ENCODE measurements at regions not wholly inside any gene's neighbourhood (a gene's known extent, or its start where the extent isn't known, plus 50 kb on each side); places are given as distances from the start of the nearest gene placed in this dataset.

DNA sequence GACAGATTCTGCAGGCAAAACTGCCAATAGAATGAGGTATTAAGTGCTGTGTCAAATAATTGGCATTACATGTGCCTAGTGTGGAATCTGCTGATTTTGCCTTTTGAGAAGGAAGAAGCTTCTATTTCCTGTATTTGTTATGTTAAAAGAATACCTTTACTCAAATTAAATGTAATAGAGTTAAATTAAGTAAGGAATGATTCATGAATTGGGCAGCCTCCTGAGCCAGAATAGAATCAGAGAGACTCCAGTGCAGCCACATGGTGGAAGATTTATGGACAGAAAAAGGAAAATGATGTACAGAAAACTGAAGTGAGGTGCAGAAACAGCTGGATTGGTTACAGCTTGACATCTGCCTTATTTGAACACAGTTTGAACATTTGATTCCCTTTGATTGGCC lies 464.4 kb upstream of the SEMA6A start:
- CTCF ChIA-PET = no interaction called here
- no peak overlapping the region for H2AFZ ChIP-seq (ENCODE audit: low read depth, low read length)
- no peaks in the 10 kb centered on the region for H4K20me1 ChIP-seq (replicated peaks; ENCODE audit: control insufficient read depth, extremely low read depth, insufficient read depth, low read length)
- H3K9me3 ChIP-seq (replicated peaks; ENCODE audit: control insufficient read depth, insufficient read depth, low read length) = no peaks in the 10 kb centered on the region
- intact Hi-C loops (cut with micrococcal nuclease) (no loop called here), dilution Hi-C loops (cut with MboI; ENCODE audit: extremely low pct_ligation_motif_present, low sequenced_read_pairs) (no loop called here)
- no peak for FAIRE-seq
- no peaks in the 10 kb centered on the region for H3K27me3 ChIP-seq (ENCODE audit: control insufficient read depth in 2 of 2, insufficient read depth in 2 of 2, low read length in 2 of 2)
- no peak overlapping the region for H3K27ac ChIP-seq (ENCODE audit: insufficient read depth, low read depth, low read length)
- no peak overlapping the region for H3K4me3 ChIP-seq (replicated peaks in 1 of 3; ENCODE audit: insufficient read depth in 1 of 3, low read depth in 1 of 3, low read length in 3 of 3)
- TF ChIP-seq, protein P1, sequence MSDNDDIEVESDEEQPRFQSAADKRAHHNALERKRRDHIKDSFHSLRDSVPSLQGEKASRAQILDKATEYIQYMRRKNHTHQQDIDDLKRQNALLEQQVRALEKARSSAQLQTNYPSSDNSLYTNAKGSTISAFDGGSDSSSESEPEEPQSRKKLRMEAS (IDR thresholded peaks at IDR 0.05; ENCODE audit: insufficient read depth, insufficient read length) = no peak
- no peak for TF ChIP-seq EZH2 (IDR thresholded peaks at IDR 0.05; ENCODE audit: borderline replicate concordance, low read depth, low read length, severe bottlenecking)
- TF ChIP-seq FOS (IDR thresholded peaks at IDR 0.05; ENCODE audit: borderline replicate concordance, insufficient read depth, low read length) = no peak
- TF ChIP-seq POLR2A (IDR thresholded peaks at IDR 0.05; ENCODE audit: low read depth, low read length) = no peak
- no peak for TF ChIP-seq JUN (IDR thresholded peaks at IDR 0.05; ENCODE audit: borderline replicate concordance, insufficient read depth, insufficient read length, low read depth)
- H3K9ac ChIP-seq (replicated peaks; ENCODE audit: extremely low read depth, insufficient read depth, low read length) = no peak overlapping the region
- no peaks in the 10 kb centered on the region for H3K9me1 ChIP-seq (replicated peaks; ENCODE audit: control insufficient read depth, extremely low read depth, insufficient read depth, low read length)
- no TSS peak for BruUV-seq (replicated peaks)
- no peak overlapping the region for H3K4me2 ChIP-seq (ENCODE audit: insufficient read depth, low read length)
- H3K79me2 ChIP-seq (ENCODE audit: control insufficient read depth, insufficient read depth, low read length) = no peaks in the 10 kb centered on the region
- H3K36me3 ChIP-seq (ENCODE audit: control insufficient read depth in 2 of 2, extremely low read depth in 1 of 2, insufficient read depth in 2 of 2, low read length in 2 of 2) = no peaks in the 10 kb centered on the region
- no peaks in the 10 kb centered on the region for H3K4me1 ChIP-seq (ENCODE audit: control insufficient read depth, extremely low read depth, insufficient read depth, low read length)
- POLR2A ChIA-PET = no interaction called here
- DNase-seq (ENCODE audit: low read depth, low spot score) = no peak

DNA sequence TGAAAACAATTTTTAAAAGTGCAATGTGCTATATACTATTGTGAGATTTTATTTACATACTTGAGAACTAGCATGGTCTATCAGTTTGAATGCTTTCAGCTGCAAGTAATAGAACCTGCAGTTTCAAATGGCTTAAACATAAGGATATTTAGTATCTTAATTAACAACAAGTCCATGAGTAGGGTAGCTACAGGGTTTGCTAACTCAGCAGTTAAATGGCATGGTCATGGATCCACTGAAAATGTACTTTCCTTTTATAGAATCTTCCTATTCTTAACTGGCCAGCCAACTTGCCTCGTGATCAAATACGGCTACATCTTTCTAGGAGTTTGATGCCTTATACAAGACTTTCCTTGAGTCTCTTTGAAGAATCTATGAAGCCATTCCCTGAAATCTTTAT lies 452.8 kb upstream of the SEMA6A start:
- Histone ChIP-seq H3K79me2 (ENCODE audit: control insufficient read depth, insufficient read depth, low read length) (no peaks in the 10 kb centered on the region), H3K36me3 (ENCODE audit: control insufficient read depth in 2 of 2, extremely low read depth in 1 of 2, insufficient read depth in 2 of 2, low read length in 2 of 2) (no peaks in the 10 kb centered on the region), H3K9me1 (replicated peaks; ENCODE audit: control insufficient read depth, extremely low read depth, insufficient read depth, low read length) (no peaks in the 10 kb centered on the region), H3K4me3 (replicated peaks in 1 of 3; ENCODE audit: insufficient read depth in 1 of 3, low read depth in 1 of 3, low read length in 3 of 3) (no peak overlapping the region), H4K20me1 (replicated peaks; ENCODE audit: control insufficient read depth, extremely low read depth, insufficient read depth, low read length) (no peaks in the 10 kb centered on the region), H3K27ac (ENCODE audit: insufficient read depth, low read depth, low read length) (no peak overlapping the region), H3K9ac (replicated peaks; ENCODE audit: extremely low read depth, insufficient read depth, low read length) (no peak overlapping the region), H2AFZ (ENCODE audit: low read depth, low read length) (no peak overlapping the region), H3K4me1 (ENCODE audit: control insufficient read depth, extremely low read depth, insufficient read depth, low read length) (no peaks in the 10 kb centered on the region), H3K9me3 (replicated peaks; ENCODE audit: control insufficient read depth, insufficient read depth, low read length) (no peaks in the 10 kb centered on the region), H3K27me3 (ENCODE audit: control insufficient read depth in 2 of 2, insufficient read depth in 2 of 2, low read length in 2 of 2) (no peaks in the 10 kb centered on the region), H3K4me2 (ENCODE audit: insufficient read depth, low read length) (no peak overlapping the region)
- dilution Hi-C loops (cut with MboI; ENCODE audit: extremely low pct_ligation_motif_present, low sequenced_read_pairs) (no loop called here), intact Hi-C loops (cut with micrococcal nuclease) (no loop called here)
- TF ChIP-seq, protein P2, sequence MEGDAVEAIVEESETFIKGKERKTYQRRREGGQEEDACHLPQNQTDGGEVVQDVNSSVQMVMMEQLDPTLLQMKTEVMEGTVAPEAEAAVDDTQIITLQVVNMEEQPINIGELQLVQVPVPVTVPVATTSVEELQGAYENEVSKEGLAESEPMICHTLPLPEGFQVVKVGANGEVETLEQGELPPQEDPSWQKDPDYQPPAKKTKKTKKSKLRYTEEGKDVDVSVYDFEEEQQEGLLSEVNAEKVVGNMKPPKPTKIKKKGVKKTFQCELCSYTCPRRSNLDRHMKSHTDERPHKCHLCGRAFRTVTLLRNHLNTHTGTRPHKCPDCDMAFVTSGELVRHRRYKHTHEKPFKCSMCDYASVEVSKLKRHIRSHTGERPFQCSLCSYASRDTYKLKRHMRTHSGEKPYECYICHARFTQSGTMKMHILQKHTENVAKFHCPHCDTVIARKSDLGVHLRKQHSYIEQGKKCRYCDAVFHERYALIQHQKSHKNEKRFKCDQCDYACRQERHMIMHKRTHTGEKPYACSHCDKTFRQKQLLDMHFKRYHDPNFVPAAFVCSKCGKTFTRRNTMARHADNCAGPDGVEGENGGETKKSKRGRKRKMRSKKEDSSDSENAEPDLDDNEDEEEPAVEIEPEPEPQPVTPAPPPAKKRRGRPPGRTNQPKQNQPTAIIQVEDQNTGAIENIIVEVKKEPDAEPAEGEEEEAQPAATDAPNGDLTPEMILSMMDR (IDR thresholded peaks at IDR 0.05; ENCODE audit: extremely low read depth in 1 of 2, insufficient read depth in 1 of 2, low read depth in 1 of 2, low read length in 2 of 2) = no peak
- TF ChIP-seq GATA2 (IDR thresholded peaks at IDR 0.05; ENCODE audit: insufficient read depth, insufficient read length, low read depth, low read length) = no peak
- TF ChIP-seq FOS (IDR thresholded peaks at IDR 0.05; ENCODE audit: borderline replicate concordance, insufficient read depth, low read length) = no peak
- TF ChIP-seq, protein P1 (IDR thresholded peaks at IDR 0.05; ENCODE audit: insufficient read depth, insufficient read length) = no peak
- TF ChIP-seq POLR2A (IDR thresholded peaks at IDR 0.05; ENCODE audit: low read depth, low read length) = no peak
- TF ChIP-seq EZH2 (IDR thresholded peaks at IDR 0.05; ENCODE audit: borderline replicate concordance, low read depth, low read length, severe bottlenecking) = no peak
- TF ChIP-seq POLR2AphosphoS5 (IDR thresholded peaks at IDR 0.05; ENCODE audit: insufficient read depth, low read depth, low read length) = no peak
- no peak for TF ChIP-seq JUN (IDR thresholded peaks at IDR 0.05; ENCODE audit: borderline replicate concordance, insufficient read depth, insufficient read length, low read depth)
- ChIA-PET CTCF (no interaction called here), POLR2A (no interaction called here)
- DNase-seq (ENCODE audit: low read depth, low spot score) (no peak), FAIRE-seq (no peak)
- BruUV-seq (replicated peaks) = no TSS peak
